ENCODE measurements at regions not wholly inside any gene's neighbourhood (a gene's known extent, or its start where the extent isn't known, plus 50 kb on each side); places are given as distances from the start of the nearest gene placed in this dataset.

- no peak for TF ChIP-seq USF2 (IDR thresholded peaks at IDR 0.05; ENCODE audit: borderline replicate concordance, low read depth, low read length)
- TF ChIP-seq, protein P1, sequence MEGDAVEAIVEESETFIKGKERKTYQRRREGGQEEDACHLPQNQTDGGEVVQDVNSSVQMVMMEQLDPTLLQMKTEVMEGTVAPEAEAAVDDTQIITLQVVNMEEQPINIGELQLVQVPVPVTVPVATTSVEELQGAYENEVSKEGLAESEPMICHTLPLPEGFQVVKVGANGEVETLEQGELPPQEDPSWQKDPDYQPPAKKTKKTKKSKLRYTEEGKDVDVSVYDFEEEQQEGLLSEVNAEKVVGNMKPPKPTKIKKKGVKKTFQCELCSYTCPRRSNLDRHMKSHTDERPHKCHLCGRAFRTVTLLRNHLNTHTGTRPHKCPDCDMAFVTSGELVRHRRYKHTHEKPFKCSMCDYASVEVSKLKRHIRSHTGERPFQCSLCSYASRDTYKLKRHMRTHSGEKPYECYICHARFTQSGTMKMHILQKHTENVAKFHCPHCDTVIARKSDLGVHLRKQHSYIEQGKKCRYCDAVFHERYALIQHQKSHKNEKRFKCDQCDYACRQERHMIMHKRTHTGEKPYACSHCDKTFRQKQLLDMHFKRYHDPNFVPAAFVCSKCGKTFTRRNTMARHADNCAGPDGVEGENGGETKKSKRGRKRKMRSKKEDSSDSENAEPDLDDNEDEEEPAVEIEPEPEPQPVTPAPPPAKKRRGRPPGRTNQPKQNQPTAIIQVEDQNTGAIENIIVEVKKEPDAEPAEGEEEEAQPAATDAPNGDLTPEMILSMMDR (IDR thresholded peaks at IDR 0.05) = no peak
- no peak for TF ChIP-seq PBX3 (IDR thresholded peaks at IDR 0.05)
- TF ChIP-seq, protein P2, sequence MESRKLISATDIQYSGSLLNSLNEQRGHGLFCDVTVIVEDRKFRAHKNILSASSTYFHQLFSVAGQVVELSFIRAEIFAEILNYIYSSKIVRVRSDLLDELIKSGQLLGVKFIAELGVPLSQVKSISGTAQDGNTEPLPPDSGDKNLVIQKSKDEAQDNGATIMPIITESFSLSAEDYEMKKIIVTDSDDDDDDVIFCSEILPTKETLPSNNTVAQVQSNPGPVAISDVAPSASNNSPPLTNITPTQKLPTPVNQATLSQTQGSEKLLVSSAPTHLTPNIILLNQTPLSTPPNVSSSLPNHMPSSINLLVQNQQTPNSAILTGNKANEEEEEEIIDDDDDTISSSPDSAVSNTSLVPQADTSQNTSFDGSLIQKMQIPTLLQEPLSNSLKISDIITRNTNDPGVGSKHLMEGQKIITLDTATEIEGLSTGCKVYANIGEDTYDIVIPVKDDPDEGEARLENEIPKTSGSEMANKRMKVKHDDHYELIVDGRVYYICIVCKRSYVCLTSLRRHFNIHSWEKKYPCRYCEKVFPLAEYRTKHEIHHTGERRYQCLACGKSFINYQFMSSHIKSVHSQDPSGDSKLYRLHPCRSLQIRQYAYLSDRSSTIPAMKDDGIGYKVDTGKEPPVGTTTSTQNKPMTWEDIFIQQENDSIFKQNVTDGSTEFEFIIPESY (IDR thresholded peaks at IDR 0.05; ENCODE audit: borderline replicate concordance, low read depth) = no peak
- TF ChIP-seq POLR2AphosphoS5 (IDR thresholded peaks at IDR 0.05; ENCODE audit: low read depth, low read length) = no peak
- TF ChIP-seq TCF12 (IDR thresholded peaks at IDR 0.05) = no peak
Measured at GRCh38 chr2:118223992-118224894, 136.0 kb downstream of the INSIG2 start.
